Liver (tissue), 8 donors: ENCODE measurements at regions not wholly inside any gene's neighbourhood (a gene's known extent, or its start where the extent isn't known, plus 50 kb on each side); places are given as distances from the start of the nearest gene placed in this dataset.

Experiments
- DNase-seq: peaks from one replicate; pipeline ENCODE4 v3.0.0-alpha.2; 2017; ENCODE audit warnings: low spot score
- H3K27ac ChIP-seq, 2 donors: one replicate each; pipeline ENCODE4 v1.7.0; 2013; ENCODE audit warnings: inconsistent platforms in 2 of 2, low read length in 2 of 2, control low read depth in 1 of 2, low read depth in 1 of 2, mild to moderate bottlenecking in 1 of 2
- H3K27me3 ChIP-seq, 4 donors: one replicate each; pipeline versions ENCODE4 v1.6.1 to v1.7.0; 2013; ENCODE audit warnings: low read length in 3 of 4, inconsistent platforms in 1 of 4, mild to moderate bottlenecking in 1 of 4, moderate library complexity in 1 of 4; ENCODE audit not compliant: control insufficient read depth in 4 of 4, insufficient read depth in 4 of 4
- H3K36me3 ChIP-seq, 4 donors: one replicate each; pipeline versions ENCODE4 v1.6.1 to v1.7.0; 2013; ENCODE audit warnings: low read length in 3 of 4, mild to moderate bottlenecking in 3 of 4, low read depth in 1 of 4, moderate library complexity in 1 of 4; ENCODE audit not compliant: control insufficient read depth in 4 of 4, insufficient read depth in 3 of 4
- H3K4me1 ChIP-seq, 4 donors: one replicate each; pipeline versions ENCODE4 v1.6.1 to v1.7.0; 2013; ENCODE audit warnings: low read length in 3 of 4, mild to moderate bottlenecking in 3 of 4, moderate library complexity in 1 of 4; ENCODE audit not compliant: control insufficient read depth in 4 of 4, insufficient read depth in 4 of 4
- H3K4me3 ChIP-seq, 3 donors: one replicate each; pipeline versions ENCODE4 v1.6.1 to v1.7.0; 2013; ENCODE audit warnings: low read length in 3 of 3, control low read depth in 1 of 3, low read depth in 1 of 3, mild to moderate bottlenecking in 1 of 3
- H3K9ac ChIP-seq, 2 donors: one replicate each; pipeline ENCODE4 v1.7.0; 2013; ENCODE audit warnings: low read length in 2 of 2, mild to moderate bottlenecking in 2 of 2, moderate library complexity in 2 of 2, control low read depth in 1 of 2, low read depth in 1 of 2
- H3K9me3 ChIP-seq, 4 donors: one replicate each; pipeline versions ENCODE4 v1.6.1 to v1.7.0; 2013; ENCODE audit warnings: low read length in 3 of 4; ENCODE audit not compliant: control insufficient read depth in 4 of 4
- ATF3 ChIP-seq: IDR thresholded peaks from 2 replicates; pipeline ENCODE4 v1.6.1; 2016; ENCODE audit warnings: antibody characterized with exemption
- EGR1 ChIP-seq, 2 donors: IDR thresholded peaks; 2 replicates each; pipeline ENCODE4 v1.6.1; 2016 to 2018; ENCODE audit warnings: antibody characterized with exemption in 2 of 2, low read depth in 2 of 2
- FOXA1 ChIP-seq: IDR thresholded peaks from 2 replicates; pipeline ENCODE4 v1.6.1; 2016; ENCODE audit warnings: antibody characterized with exemption
- GABPA ChIP-seq, 2 donors: IDR thresholded peaks in 1 of 2; conservative IDR thresholded peaks in 1 of 2; 2 replicates each; pipeline ENCODE4 v1.6.1; 2016; ENCODE audit warnings: antibody characterized with exemption in 2 of 2, mild to moderate bottlenecking in 1 of 2, moderate library complexity in 1 of 2
- HNF4A ChIP-seq, 2 donors: conservative IDR thresholded peaks; 2 replicates each; pipeline ENCODE4 v1.6.1; 2016; ENCODE audit warnings: antibody characterized with exemption in 2 of 2, mild to moderate bottlenecking in 2 of 2
- HNF4G ChIP-seq: IDR thresholded peaks from 2 replicates; pipeline ENCODE4 v1.6.1; 2016; ENCODE audit warnings: antibody characterized with exemption
- JUND ChIP-seq, 2 donors: IDR thresholded peaks; 2 replicates each; pipeline ENCODE4 v1.6.1; 2016; ENCODE audit warnings: antibody characterized with exemption in 2 of 2
- NR2F2 ChIP-seq: IDR thresholded peaks from 2 replicates; pipeline ENCODE4 v1.6.1; 2016; ENCODE audit warnings: antibody characterized with exemption
- RAD21 ChIP-seq, 2 donors: IDR thresholded peaks; 2 replicates each; pipeline ENCODE4 v1.6.1; 2016; ENCODE audit warnings: antibody characterized with exemption in 2 of 2, mild to moderate bottlenecking in 2 of 2
- REST ChIP-seq: IDR thresholded peaks from 2 replicates; pipeline ENCODE4 v1.6.1; 2016; ENCODE audit warnings: antibody characterized with exemption, mild to moderate bottlenecking
- SP1 ChIP-seq: IDR thresholded peaks from 2 replicates; pipeline ENCODE4 v1.6.1; 2018; ENCODE audit warnings: antibody characterized with exemption, mild to moderate bottlenecking
- TAF1 ChIP-seq: conservative IDR thresholded peaks from 2 replicates; pipeline ENCODE4 v1.6.1; 2016; ENCODE audit warnings: antibody characterized with exemption, mild to moderate bottlenecking
- YY1 ChIP-seq: IDR thresholded peaks from 2 replicates; pipeline ENCODE4 v1.6.1; 2016; ENCODE audit warnings: antibody characterized with exemption, mild to moderate bottlenecking
- WGBS: extraction: QIAGEN DNeasy Blood & Tissue Kit; methylation state at CpG from one replicate; pipeline ENCODE4 v1.1.7; 2013; 5-methylcytosine and 5-hydroxymethylcytosine counted together
- TF ChIP-seq, protein P1 (sequence below): IDR thresholded peaks from 2 replicates; pipeline ENCODE4 v1.6.1; 2016; ENCODE audit warnings: antibody characterized with exemption
- TF ChIP-seq, protein P2 (sequence below): IDR thresholded peaks from 2 replicates; pipeline ENCODE4 v1.6.1; 2016; ENCODE audit warnings: antibody characterized with exemption
- TF ChIP-seq, protein P3 (sequence below): fragments of 150-350 bp; IDR thresholded peaks from 2 replicates; pipeline ENCODE4 v1.5.1; 2017; ENCODE audit warnings: improper control_type of control experiment, low read depth, low read length; ENCODE audit not compliant: missing input control
- donor health status: healthy.
- donor health status: healthy.
- donor health status: healthy.
- donor health status: healthy.
- donor health status: healthy.

- no peak for TF ChIP-seq FOXA1
- no peak for TF ChIP-seq JUND (IDR thresholded peaks at IDR 0.05)
- TF ChIP-seq GABPA (IDR thresholded peaks at IDR 0.05 in 1 of 2, conservative IDR thresholded peaks at IDR 0.05 in 1 of 2): no peak
- no peak for TF ChIP-seq NR2F2
- no peak for TF ChIP-seq TAF1
- TF ChIP-seq, protein P1, sequence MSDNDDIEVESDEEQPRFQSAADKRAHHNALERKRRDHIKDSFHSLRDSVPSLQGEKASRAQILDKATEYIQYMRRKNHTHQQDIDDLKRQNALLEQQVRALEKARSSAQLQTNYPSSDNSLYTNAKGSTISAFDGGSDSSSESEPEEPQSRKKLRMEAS: no peak
- TF ChIP-seq HNF4G: no peak
- TF ChIP-seq ATF3: no peak
- TF ChIP-seq REST: no peak
- TF ChIP-seq SP1: no peak
- TF ChIP-seq, protein P2, sequence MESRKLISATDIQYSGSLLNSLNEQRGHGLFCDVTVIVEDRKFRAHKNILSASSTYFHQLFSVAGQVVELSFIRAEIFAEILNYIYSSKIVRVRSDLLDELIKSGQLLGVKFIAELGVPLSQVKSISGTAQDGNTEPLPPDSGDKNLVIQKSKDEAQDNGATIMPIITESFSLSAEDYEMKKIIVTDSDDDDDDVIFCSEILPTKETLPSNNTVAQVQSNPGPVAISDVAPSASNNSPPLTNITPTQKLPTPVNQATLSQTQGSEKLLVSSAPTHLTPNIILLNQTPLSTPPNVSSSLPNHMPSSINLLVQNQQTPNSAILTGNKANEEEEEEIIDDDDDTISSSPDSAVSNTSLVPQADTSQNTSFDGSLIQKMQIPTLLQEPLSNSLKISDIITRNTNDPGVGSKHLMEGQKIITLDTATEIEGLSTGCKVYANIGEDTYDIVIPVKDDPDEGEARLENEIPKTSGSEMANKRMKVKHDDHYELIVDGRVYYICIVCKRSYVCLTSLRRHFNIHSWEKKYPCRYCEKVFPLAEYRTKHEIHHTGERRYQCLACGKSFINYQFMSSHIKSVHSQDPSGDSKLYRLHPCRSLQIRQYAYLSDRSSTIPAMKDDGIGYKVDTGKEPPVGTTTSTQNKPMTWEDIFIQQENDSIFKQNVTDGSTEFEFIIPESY: no peak
- TF ChIP-seq, protein P3, sequence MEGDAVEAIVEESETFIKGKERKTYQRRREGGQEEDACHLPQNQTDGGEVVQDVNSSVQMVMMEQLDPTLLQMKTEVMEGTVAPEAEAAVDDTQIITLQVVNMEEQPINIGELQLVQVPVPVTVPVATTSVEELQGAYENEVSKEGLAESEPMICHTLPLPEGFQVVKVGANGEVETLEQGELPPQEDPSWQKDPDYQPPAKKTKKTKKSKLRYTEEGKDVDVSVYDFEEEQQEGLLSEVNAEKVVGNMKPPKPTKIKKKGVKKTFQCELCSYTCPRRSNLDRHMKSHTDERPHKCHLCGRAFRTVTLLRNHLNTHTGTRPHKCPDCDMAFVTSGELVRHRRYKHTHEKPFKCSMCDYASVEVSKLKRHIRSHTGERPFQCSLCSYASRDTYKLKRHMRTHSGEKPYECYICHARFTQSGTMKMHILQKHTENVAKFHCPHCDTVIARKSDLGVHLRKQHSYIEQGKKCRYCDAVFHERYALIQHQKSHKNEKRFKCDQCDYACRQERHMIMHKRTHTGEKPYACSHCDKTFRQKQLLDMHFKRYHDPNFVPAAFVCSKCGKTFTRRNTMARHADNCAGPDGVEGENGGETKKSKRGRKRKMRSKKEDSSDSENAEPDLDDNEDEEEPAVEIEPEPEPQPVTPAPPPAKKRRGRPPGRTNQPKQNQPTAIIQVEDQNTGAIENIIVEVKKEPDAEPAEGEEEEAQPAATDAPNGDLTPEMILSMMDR: no peak
- TF ChIP-seq EGR1 (IDR thresholded peaks at IDR 0.05; ENCODE audit: low read depth in 2 of 2): no peak
- no peak for TF ChIP-seq YY1
- TF ChIP-seq RAD21 (IDR thresholded peaks at IDR 0.05): no peak
- TF ChIP-seq HNF4A (conservative IDR thresholded peaks at IDR 0.05): no peak
- Histone ChIP-seq H3K4me3 (no peak overlapping the region), H3K9ac (no peak overlapping the region), H3K36me3 (no peaks in the 10 kb centered on the region), H3K27ac (no peak overlapping the region), H3K9me3 (no peaks in the 10 kb centered on the region), H3K4me1 (no peaks in the 10 kb centered on the region), H3K27me3 (no peaks in the 10 kb centered on the region)
- no peak for DNase-seq
- WGBS: 63% methylated on average over 3 of the region's 3 CpGs
Observed at GRCh38 chr4:128688033-128688721, 121.3 kb upstream of the JADE1 start.
